H1 (cell line): ENCODE measurements at regions not wholly inside any gene's neighbourhood (a gene's known extent, or its start where the extent isn't known, plus 50 kb on each side); places are given as distances from the start of the nearest gene placed in this dataset.

Source experiments
- CEBPB ChIP-seq: IDR thresholded peaks from 2 replicates; pipeline ENCODE4 v1.6.1; 2012; ENCODE audit warnings: low read depth, low read length
- CTCF ChIP-seq, 3 experiments: IDR thresholded peaks; 1 replicate in 2 of 3; 2 replicates in 1 of 3; pipeline versions ENCODE4 v1.5.1 to v1.6.1; 2011; ENCODE audit warnings: low read length in 3 of 3, mild to moderate bottlenecking in 3 of 3, inconsistent platforms in 2 of 3, low read depth in 1 of 3, moderate library complexity in 1 of 3; ENCODE audit not compliant: insufficient read depth in 1 of 3; ENCODE audit errors: control extremely low read depth in 1 of 3
- EGR1 ChIP-seq: IDR thresholded peaks from 2 replicates; pipeline ENCODE4 v1.6.1; 2011; ENCODE audit warnings: low read depth, low read length, borderline replicate concordance
- EP300 ChIP-seq, 2 experiments: IDR thresholded peaks; 1 replicate in 1 of 2; 2 replicates in 1 of 2; pipeline ENCODE4 v1.6.1; 2011 to 2012; ENCODE audit warnings: low read depth in 2 of 2, low read length in 2 of 2, mild to moderate bottlenecking in 2 of 2, borderline replicate concordance in 1 of 2, inconsistent platforms in 1 of 2, moderate library complexity in 1 of 2
- KDM1A ChIP-seq: fragments of 200-600, 300-600 bp; sonication (generic); IDR thresholded peaks from 2 replicates; pipeline ENCODE4 v1.7.1; 2016; ENCODE audit warnings: mild to moderate bottlenecking, low read length, borderline replicate concordance
- RFX5 ChIP-seq: IDR thresholded peaks from 2 replicates; pipeline ENCODE4 v1.6.1; 2011; ENCODE audit warnings: low read depth, low read length, improper control_type of control experiment, borderline replicate concordance
- TCF12 ChIP-seq: IDR thresholded peaks from 2 replicates; pipeline ENCODE4 v1.6.1; 2011; ENCODE audit warnings: low read depth, mild to moderate bottlenecking, low read length

DNA sequence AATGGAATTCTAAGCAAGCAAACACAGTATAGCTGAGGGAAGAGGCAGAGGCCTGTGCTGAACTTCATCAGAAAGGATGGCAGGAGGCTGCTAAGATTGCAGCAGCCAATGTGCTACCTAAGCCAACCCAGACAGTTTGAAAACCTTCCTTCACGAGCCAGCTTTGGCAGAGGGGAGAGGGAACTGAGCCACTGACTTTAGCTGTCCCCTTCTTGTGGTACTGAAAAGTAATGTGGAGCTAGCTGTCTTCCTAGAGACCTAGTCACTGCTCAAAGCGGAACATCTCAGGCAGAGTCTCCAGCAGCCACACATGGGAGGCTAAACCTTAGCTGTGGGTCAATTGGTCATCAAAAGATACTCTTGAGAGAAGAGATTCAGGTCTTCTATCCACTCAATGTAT, 419.0 kb downstream of the FBXO15 start:
- TF ChIP-seq CTCF (IDR thresholded peaks at IDR 0.05; ENCODE audit: control extremely low read depth in 1 of 3, insufficient read depth in 1 of 3, low read depth in 1 of 3, low read length in 3 of 3) (no peak), EGR1 (no peak), EP300 (IDR thresholded peaks at IDR 0.05; ENCODE audit: borderline replicate concordance in 1 of 2, low read depth in 2 of 2, low read length in 2 of 2) (no peak), TCF12 (no peak), KDM1A (no peak), CEBPB (no peak), RFX5 (no peak)
